ENCODE measurements at regions not wholly inside any gene's neighbourhood (a gene's known extent, or its start where the extent isn't known, plus 50 kb on each side); places are given as distances from the start of the nearest gene placed in this dataset.

GRCh38 chr1:25024615-25025350 is 94.7 kb upstream of the RUNX3 start:
- H4K20me1 ChIP-seq (ENCODE audit: control insufficient read depth, insufficient read depth, low read depth, low read length): no peaks in the 10 kb centered on the region
- peaks cover 25% of the 10 kb centered on the region for H3F3A ChIP-seq (ENCODE audit: control insufficient read depth, insufficient read depth)
- TF ChIP-seq EZH2phosphoT487 (IDR thresholded peaks at IDR 0.05; ENCODE audit: borderline replicate concordance, low read length): no peak
- no peak for TF ChIP-seq CTCF (IDR thresholded peaks at IDR 0.05; ENCODE audit: low read depth, low read length, poor library complexity, severe bottlenecking)
- H3K9me2 ChIP-seq (replicated peaks; ENCODE audit: control insufficient read depth, low read length): no peaks in the 10 kb centered on the region
- H3K36me3 ChIP-seq (ENCODE audit: control insufficient read depth, low read length): no peaks in the 10 kb centered on the region
- H3K27me3 ChIP-seq (ENCODE audit: control insufficient read depth, low read length): no peaks in the 10 kb centered on the region
- H3K4me3 ChIP-seq (ENCODE audit: low read length): no peak overlapping the region
- H3K9me3 ChIP-seq (ENCODE audit: control insufficient read depth, insufficient read depth, low read length): no peaks in the 10 kb centered on the region
- peaks cover 99% of the 10 kb centered on the region for H3K4me1 ChIP-seq (ENCODE audit: control insufficient read depth, low read length)
- no peaks in the 10 kb centered on the region for H3K79me2 ChIP-seq (ENCODE audit: control insufficient read depth, low read length)
- H3K27ac ChIP-seq (ENCODE audit: low read depth, low read length): no peak overlapping the region
- H3K4me2 ChIP-seq (ENCODE audit: low read length): no peak overlapping the region

- Histone ChIP-seq H3K4me3 (ENCODE audit: low read length) (peak overlapping the region; percentile 72), H3F3A (ENCODE audit: control insufficient read depth, insufficient read depth) (peaks cover 25% of the 10 kb centered on the region), H3K4me2 (ENCODE audit: low read length) (peak overlapping the region; percentile 96), H3K27me3 (ENCODE audit: control insufficient read depth, low read length) (no peaks in the 10 kb centered on the region), H3K9me3 (ENCODE audit: control insufficient read depth, insufficient read depth, low read length) (no peaks in the 10 kb centered on the region), H3K36me3 (ENCODE audit: control insufficient read depth, low read length) (no peaks in the 10 kb centered on the region), H3K4me1 (ENCODE audit: control insufficient read depth, low read length) (peaks cover 99% of the 10 kb centered on the region), H3K27ac (ENCODE audit: low read depth, low read length) (peak overlapping the region; percentile 99), H3K9me2 (replicated peaks; ENCODE audit: control insufficient read depth, low read length) (no peaks in the 10 kb centered on the region), H3K79me2 (ENCODE audit: control insufficient read depth, low read length) (no peaks in the 10 kb centered on the region), H4K20me1 (ENCODE audit: control insufficient read depth, insufficient read depth, low read depth, low read length) (no peaks in the 10 kb centered on the region)
- TF ChIP-seq EZH2phosphoT487 (IDR thresholded peaks at IDR 0.05; ENCODE audit: borderline replicate concordance, low read length) (no peak), CTCF (IDR thresholded peaks at IDR 0.05; ENCODE audit: low read depth, low read length, poor library complexity, severe bottlenecking) (no peak)
Measured at GRCh38 chr1:25023826-25024225, 93.8 kb upstream of the RUNX3 start.

- no peaks in the 10 kb centered on the region for H3K36me3 ChIP-seq (ENCODE audit: control insufficient read depth, low read length)
- H3K9me3 ChIP-seq (ENCODE audit: control insufficient read depth, insufficient read depth, low read length): no peaks in the 10 kb centered on the region
- no peaks in the 10 kb centered on the region for H3K27me3 ChIP-seq (ENCODE audit: control insufficient read depth, low read length)
- no peak for TF ChIP-seq EZH2phosphoT487 (IDR thresholded peaks at IDR 0.05; ENCODE audit: borderline replicate concordance, low read length)
- no peaks in the 10 kb centered on the region for H4K20me1 ChIP-seq (ENCODE audit: control insufficient read depth, insufficient read depth, low read depth, low read length)
- H3F3A ChIP-seq (ENCODE audit: control insufficient read depth, insufficient read depth): peaks cover 25% of the 10 kb centered on the region
- H3K9me2 ChIP-seq (replicated peaks; ENCODE audit: control insufficient read depth, low read length): no peaks in the 10 kb centered on the region
- no peaks in the 10 kb centered on the region for H3K79me2 ChIP-seq (ENCODE audit: control insufficient read depth, low read length)
- peak overlapping the region; percentile 96 for H3K4me2 ChIP-seq (ENCODE audit: low read length)
- H3K27ac ChIP-seq (ENCODE audit: low read depth, low read length): peak overlapping the region; percentile 99
- H3K4me1 ChIP-seq (ENCODE audit: control insufficient read depth, low read length): peaks cover 99% of the 10 kb centered on the region
- H3K4me3 ChIP-seq (ENCODE audit: low read length): peak overlapping the region; percentile 72
Measured at GRCh38 chr1:25023190-25023578, 93.1 kb upstream of the RUNX3 start.

GRCh38 chr1:25022361-25023189 is 92.5 kb upstream of the RUNX3 start:
- peak overlapping the region; percentile 72 for H3K4me3 ChIP-seq (ENCODE audit: low read length)
- peak overlapping the region; percentile 99 for H3K27ac ChIP-seq (ENCODE audit: low read depth, low read length)

More at GRCh38 chr1:25022361-25023189, 92.5 kb upstream of the RUNX3 start:
- no peaks in the 10 kb centered on the region for H3K36me3 ChIP-seq (ENCODE audit: control insufficient read depth, low read length)
- H3F3A ChIP-seq (ENCODE audit: control insufficient read depth, insufficient read depth): peaks cover 25% of the 10 kb centered on the region
- TF ChIP-seq CTCF (IDR thresholded peaks at IDR 0.05; ENCODE audit: low read depth, low read length, poor library complexity, severe bottlenecking) (no peak), EZH2phosphoT487 (IDR thresholded peaks at IDR 0.05; ENCODE audit: borderline replicate concordance, low read length) (no peak)
- no peaks in the 10 kb centered on the region for H4K20me1 ChIP-seq (ENCODE audit: control insufficient read depth, insufficient read depth, low read depth, low read length)
- no peaks in the 10 kb centered on the region for H3K27me3 ChIP-seq (ENCODE audit: control insufficient read depth, low read length)
- no peaks in the 10 kb centered on the region for H3K9me2 ChIP-seq (replicated peaks; ENCODE audit: control insufficient read depth, low read length)
- H3K9me3 ChIP-seq (ENCODE audit: control insufficient read depth, insufficient read depth, low read length): no peaks in the 10 kb centered on the region
- H3K79me2 ChIP-seq (ENCODE audit: control insufficient read depth, low read length): no peaks in the 10 kb centered on the region
- H3K4me2 ChIP-seq (ENCODE audit: low read length): peak overlapping the region; percentile 96
- H3K4me1 ChIP-seq (ENCODE audit: control insufficient read depth, low read length): peaks cover 99% of the 10 kb centered on the region

Data from DOHH2 (cell line).